GM10266 (cell line): ENCODE measurements at regions not wholly inside any gene's neighbourhood (a gene's known extent, or its start where the extent isn't known, plus 50 kb on each side); places are given as distances from the start of the nearest gene placed in this dataset.
"Not testable (repeated sequence)": the region's sequence is repeated elsewhere in the genome, so short reads cannot be mapped to it uniquely, and the experiment has no call there.

Source experiments
- DNase-seq: peaks from one replicate; pipeline ENCODE4 v3.0.0; 2012; ENCODE audit errors: extremely low spot score
- TF ChIP-seq, protein P1 (sequence below): IDR thresholded peaks from 2 replicates; pipeline ENCODE4 v1.5.1; 2012; ENCODE audit warnings: mild to moderate bottlenecking, low read depth; ENCODE audit not compliant: control insufficient read depth, insufficient read depth; ENCODE audit errors: missing control alignments

DNA sequence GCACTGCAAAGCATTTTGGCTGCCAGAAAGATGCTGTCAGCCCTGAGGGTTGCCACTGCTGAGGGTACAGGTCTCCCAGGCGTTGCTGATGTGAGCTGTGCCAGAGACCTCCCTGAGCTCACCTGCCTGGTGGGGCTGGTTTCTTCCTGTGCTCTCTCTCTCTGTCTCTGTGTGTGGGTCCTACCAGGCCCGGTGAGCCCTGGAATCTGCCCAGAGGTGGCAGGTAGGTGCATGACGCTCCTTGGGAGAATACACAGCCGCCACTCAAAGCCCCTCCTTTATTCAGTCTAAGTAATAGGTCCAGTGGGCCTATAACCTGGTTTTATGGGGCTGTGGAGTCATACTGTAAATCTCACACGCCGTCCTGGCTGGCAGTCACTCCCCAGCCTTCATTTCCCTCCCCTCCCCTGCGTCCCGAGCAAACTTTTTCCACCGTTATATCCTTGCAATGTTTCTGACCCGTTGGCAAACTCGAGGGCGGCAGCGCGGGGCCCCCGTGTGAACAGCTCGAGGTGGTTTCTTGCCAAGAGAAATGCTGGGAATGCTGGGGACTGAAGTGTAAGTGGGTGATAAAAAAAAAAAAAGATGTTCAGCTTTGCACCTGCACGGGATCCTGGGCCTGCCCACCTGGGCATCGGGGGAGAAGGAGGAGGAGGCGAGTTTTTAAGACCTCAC is 245.9 kb downstream of the CRLF2 start:
- DNase-seq: no peak

DNA sequence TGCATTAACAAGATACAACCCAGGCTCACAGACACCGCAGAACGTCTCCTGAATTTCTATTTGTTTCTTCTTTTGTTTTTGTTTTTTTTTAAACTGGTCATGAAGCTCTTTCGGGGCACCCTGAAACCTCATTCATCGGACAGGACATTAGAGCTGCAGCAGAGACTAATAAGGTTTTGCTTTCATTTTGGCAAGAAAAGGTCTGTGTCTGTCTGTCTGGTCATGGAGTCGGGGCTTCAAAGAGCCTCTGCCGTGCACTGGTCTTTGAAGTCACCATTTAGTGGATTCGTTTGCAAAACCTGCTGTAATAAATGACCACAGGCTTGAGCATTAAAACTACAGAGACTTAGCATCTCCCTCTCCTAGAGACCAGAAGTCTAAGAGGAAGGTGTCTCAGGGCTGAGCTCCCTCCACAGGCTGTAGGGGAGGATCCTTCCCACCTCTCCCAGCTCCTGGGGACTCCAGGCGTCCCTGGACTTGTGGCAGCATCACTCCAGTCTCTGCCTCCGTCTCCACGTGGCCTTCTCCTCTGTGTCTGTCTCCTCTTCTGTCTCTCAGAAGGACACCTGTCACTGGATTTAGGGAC is 247.5 kb downstream of the CRLF2 start:
- DNase-seq: no peak
- TF ChIP-seq, protein P1, sequence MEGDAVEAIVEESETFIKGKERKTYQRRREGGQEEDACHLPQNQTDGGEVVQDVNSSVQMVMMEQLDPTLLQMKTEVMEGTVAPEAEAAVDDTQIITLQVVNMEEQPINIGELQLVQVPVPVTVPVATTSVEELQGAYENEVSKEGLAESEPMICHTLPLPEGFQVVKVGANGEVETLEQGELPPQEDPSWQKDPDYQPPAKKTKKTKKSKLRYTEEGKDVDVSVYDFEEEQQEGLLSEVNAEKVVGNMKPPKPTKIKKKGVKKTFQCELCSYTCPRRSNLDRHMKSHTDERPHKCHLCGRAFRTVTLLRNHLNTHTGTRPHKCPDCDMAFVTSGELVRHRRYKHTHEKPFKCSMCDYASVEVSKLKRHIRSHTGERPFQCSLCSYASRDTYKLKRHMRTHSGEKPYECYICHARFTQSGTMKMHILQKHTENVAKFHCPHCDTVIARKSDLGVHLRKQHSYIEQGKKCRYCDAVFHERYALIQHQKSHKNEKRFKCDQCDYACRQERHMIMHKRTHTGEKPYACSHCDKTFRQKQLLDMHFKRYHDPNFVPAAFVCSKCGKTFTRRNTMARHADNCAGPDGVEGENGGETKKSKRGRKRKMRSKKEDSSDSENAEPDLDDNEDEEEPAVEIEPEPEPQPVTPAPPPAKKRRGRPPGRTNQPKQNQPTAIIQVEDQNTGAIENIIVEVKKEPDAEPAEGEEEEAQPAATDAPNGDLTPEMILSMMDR: no peak

More for the DNA sequence above, 245.9 kb downstream of the CRLF2 start:
- TF ChIP-seq, protein P1: no peak

DNA sequence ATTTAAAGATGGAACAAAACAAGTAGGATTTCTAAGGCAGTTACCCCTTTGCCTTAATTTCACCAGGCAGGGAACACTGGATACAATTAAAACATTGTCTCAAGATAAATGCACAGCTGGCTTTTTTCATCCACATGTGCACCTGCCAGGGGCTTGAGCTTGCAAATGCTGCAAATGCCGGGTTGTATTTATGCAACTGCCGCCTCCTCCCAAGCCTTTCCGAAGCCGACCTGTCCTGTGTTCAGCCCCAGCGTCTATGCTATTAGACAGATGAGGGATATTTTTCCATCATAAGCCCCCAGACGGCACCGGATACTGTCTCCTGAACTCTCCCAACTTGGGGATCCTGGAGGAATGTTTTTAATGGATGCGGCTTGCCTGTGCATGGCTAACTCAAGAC is 251.6 kb downstream of the CRLF2 start:
- no peak for DNase-seq
- TF ChIP-seq, protein P1: no peak

DNA sequence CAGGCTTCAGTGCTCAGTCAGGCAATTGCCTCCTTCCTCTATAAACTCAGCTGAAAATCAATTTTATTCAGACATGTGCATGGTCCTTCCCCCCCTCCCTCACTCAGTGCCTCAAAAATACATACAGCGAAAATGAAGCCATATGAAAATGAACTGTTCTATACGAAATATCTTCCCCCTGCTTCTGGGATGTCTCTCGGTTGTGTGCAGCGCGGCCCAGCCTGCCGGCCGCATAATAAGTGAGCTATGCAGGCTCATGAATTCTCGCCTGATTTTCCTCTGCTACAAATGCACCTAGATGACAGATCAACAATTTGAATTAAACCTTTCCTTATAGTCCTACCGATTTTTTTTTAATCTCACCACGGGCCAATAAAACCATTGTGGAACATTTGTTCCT is 252.9 kb downstream of the CRLF2 start:
- TF ChIP-seq, protein P1: no peak
- no peak for DNase-seq

DNA sequence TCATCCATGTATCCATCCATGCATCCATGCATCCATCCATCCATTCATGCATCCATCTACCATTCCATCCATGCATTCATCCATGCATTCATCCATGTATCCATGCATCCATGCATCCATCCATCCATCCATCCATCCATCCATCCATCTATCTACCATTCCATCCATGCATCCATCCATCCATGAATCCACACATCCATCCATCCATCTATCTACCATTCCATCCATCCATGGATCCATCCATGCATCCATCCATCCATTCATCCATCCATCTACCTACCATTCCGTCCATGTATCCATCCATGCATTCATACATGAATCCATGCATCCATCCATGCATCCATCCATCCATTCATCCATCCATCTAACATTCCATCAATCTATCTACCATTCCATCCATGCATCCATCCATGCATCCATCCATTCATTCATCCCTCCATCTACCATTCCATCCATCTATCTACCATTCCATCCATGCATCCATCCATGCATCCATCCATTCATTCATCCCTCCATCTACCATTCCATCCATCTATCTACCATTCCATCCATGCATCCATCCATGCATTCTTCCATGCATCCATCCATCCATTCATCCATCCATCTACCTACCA is 257.2 kb downstream of the CRLF2 start:
- not testable (repeated sequence) for DNase-seq

DNA sequence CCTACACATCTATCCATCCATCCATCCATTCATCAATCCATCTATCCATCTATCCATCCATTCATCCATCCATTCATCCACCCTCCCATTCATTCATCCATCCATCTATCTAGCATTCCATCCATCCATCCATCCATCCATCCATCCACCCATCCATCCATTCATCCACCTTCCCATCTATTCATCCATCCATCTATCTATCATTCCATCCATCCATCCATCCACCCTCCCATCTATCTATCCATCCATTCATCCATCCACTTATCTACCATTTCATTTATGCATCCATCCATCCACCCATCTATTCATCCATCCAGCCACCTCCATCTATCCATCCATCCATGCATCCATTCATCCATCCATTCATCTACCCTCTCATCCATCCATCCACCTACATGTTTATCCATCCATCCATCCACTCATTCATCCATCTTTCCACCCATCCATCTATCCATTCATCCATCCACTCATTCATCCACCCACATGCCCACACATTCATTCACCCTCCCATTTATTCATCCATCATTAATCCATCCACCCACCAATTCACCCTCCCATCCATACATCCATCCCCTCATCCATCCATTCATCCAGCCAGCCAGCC is 258.5 kb downstream of the CRLF2 start:
- TF ChIP-seq, protein P1: no peak

GRCh38 chrX:952816-953215 is 259.6 kb downstream of the CRLF2 start:
- TF ChIP-seq, protein P1: no peak
- no peak for DNase-seq

More for the DNA sequence above, 258.5 kb downstream of the CRLF2 start:
- no peak for DNase-seq

- not testable (repeated sequence) for DNase-seq
Observed at GRCh38 chrX:947262-947661, 265.2 kb downstream of the CRLF2 start.
